Body of pancreas (tissue), 4 donors: ENCODE measurements at regions not wholly inside any gene's neighbourhood (a gene's known extent, or its start where the extent isn't known, plus 50 kb on each side); places are given as distances from the start of the nearest gene placed in this dataset.

Source experiments
- POLR2A ChIP-seq, 3 donors: fragments of 450-650 bp; IDR thresholded peaks; one replicate each; pipeline ENCODE4 v1.6.1; 2016; ENCODE audit warnings: antibody characterized with exemption in 3 of 3, mild to moderate bottlenecking in 2 of 3
- TF ChIP-seq, protein P1 (sequence below), 7 experiments: fragments of 450-650 bp in 4 of 7; fragments of 200-600 bp in 3 of 7; sonication (generic) in 3 of 7; IDR thresholded peaks; one replicate each; pipeline ENCODE4 v1.5.1; 2016 to 2019; ENCODE audit warnings: antibody characterized with exemption in 7 of 7

DNA sequence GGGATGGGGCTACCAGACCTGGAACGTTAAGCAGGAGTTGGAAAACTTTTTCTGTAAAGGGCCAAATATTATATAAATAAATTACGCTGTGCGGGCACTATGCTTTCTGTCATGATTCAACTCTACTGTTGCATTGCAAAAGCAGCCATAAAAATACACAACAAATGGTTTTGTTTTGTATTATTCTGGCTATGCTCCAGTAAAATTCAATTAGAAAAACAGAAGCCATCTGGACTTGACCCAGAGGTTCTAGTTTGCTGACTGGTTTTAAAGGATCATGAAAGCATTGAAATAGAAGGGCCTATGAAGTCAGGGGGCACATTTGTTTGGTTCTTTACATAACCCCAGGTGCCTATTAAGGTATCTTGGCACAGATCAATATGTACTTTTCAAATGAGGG lies 647.4 kb upstream of the LMCD1 start:
- TF ChIP-seq, protein P1, sequence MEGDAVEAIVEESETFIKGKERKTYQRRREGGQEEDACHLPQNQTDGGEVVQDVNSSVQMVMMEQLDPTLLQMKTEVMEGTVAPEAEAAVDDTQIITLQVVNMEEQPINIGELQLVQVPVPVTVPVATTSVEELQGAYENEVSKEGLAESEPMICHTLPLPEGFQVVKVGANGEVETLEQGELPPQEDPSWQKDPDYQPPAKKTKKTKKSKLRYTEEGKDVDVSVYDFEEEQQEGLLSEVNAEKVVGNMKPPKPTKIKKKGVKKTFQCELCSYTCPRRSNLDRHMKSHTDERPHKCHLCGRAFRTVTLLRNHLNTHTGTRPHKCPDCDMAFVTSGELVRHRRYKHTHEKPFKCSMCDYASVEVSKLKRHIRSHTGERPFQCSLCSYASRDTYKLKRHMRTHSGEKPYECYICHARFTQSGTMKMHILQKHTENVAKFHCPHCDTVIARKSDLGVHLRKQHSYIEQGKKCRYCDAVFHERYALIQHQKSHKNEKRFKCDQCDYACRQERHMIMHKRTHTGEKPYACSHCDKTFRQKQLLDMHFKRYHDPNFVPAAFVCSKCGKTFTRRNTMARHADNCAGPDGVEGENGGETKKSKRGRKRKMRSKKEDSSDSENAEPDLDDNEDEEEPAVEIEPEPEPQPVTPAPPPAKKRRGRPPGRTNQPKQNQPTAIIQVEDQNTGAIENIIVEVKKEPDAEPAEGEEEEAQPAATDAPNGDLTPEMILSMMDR (IDR thresholded peaks at IDR 0.05): no peak
- TF ChIP-seq POLR2A (IDR thresholded peaks at IDR 0.05): no peak
